ENCODE measurements at regions not wholly inside any gene's neighbourhood (a gene's known extent, or its start where the extent isn't known, plus 50 kb on each side); places are given as distances from the start of the nearest gene placed in this dataset.

- no peak for TF ChIP-seq FOXM1 (IDR thresholded peaks at IDR 0.05; ENCODE audit: low read depth)
- no peak for TF ChIP-seq RFX5 (IDR thresholded peaks at IDR 0.05; ENCODE audit: low read length)
- TF ChIP-seq CTCF (IDR thresholded peaks at IDR 0.05) = no peak
- no peak for TF ChIP-seq EZH2phosphoT487 (IDR thresholded peaks at IDR 0.05; ENCODE audit: borderline replicate concordance, low read depth)
- TF ChIP-seq USF1 (IDR thresholded peaks at IDR 0.05; ENCODE audit: borderline replicate concordance, low read depth) = no peak
- TF ChIP-seq REST (IDR thresholded peaks at IDR 0.05; ENCODE audit: low read depth, low read length) = no peak
- no peak for TF ChIP-seq EP300 (IDR thresholded peaks at IDR 0.05; ENCODE audit: borderline replicate concordance in 1 of 2, low read depth in 1 of 2, low read length in 1 of 2)
- TF ChIP-seq RXRA (IDR thresholded peaks at IDR 0.05; ENCODE audit: borderline replicate concordance, low read depth) = no peak
- no peak for TF ChIP-seq NRF1 (IDR thresholded peaks at IDR 0.05; ENCODE audit: low read depth, low read length)
- no peak for TF ChIP-seq RCOR1 (IDR thresholded peaks at IDR 0.05; ENCODE audit: low read length)
- TF ChIP-seq TCF12 (IDR thresholded peaks at IDR 0.05) = no peak
Measured at GRCh38 chr20:5486377-5487054, 124.3 kb downstream of the GPCPD1 start.

Data from SK-N-SH (cell line).